GM19023 (cell line): ENCODE measurements at regions not wholly inside any gene's neighbourhood (a gene's known extent, or its start where the extent isn't known, plus 50 kb on each side); places are given as distances from the start of the nearest gene placed in this dataset.

Source experiments
- ATAC-seq: cut with Tn5 transposase; IDR thresholded peaks from one replicate; pipeline ENCODE4 v1.9.1; 2021; ENCODE audit warnings: mild to moderate bottlenecking, moderate library complexity; ENCODE audit not compliant: unreplicated experiment

DNA sequence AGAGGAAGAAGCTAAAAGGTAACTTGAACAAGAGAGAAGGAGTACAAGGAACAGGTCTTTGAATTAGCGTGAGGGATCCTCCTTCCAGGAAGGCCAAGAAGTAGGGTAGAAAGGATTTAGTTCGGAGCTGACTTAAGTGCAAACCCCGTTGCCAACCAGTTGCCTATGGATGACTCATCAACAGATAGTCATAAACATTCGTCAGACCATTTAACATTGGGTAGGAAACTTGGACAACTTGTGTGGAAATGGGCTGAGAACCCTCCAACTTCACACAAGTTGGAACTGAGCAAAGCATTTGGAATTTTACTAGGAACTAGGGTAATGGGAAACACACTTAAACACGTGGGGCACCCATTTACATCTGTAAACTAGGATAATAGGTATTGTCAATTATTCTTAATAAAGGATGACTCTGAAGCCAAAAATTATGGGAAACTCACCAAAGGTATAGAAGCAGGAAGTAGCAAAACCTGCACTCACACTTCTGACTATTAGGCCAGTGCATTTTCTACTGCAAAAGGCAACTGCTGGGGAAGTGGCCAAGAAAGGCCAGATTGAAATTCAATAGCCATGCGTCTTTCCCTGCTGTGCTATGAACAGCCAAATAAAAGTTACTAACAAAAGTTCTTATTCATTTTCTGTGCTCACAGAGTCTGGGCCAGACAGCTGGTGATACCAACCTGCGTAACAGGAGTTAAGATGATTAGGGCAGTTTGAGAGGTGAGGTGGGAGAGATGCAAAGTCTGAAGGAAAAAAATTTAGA is 174.5 kb upstream of the TMC3 start:
- no peak for ATAC-seq

- no peak for ATAC-seq
Measured at GRCh38 chr15:81547521-81548132, 173.6 kb upstream of the TMC3 start.

DNA sequence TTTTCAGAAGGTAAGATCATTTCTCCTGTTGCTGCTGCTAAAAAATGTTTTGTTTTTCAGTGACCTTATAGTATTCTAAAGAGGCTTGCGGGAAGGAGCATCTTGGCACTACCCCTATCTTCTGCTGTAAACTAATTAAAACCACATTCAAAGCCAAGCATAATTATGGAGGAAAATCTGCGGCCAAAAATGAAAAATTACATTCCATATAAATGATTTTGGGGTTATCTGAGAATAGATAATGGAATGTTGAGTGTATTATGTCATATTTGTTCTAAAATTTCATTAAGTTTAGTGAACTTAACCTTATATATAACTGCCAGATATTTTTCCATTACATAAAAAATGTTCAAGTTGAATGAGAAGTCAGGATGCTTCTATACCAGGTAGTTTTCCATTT is 170.4 kb upstream of the TMC3 start:
- ATAC-seq: no peak

DNA sequence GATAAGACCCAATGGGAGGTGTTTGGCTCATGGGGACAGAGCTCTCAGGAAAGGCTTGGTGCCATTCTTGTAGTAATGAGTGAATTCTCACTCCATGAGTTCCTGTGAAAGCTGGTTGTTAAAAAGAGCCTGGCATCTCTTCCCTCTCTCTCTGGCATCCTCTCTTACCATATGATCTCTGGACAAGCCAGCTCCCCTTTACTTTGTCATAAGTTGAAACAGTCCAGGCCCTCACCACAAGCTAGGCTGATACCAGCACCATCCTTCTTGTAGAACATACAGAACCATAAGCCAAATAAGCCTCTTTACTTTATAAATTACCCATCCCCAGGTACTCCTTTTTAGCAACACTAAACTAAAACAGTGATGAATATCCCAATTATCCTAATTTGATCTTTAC is 166.9 kb upstream of the TMC3 start:
- ATAC-seq: no peak

DNA sequence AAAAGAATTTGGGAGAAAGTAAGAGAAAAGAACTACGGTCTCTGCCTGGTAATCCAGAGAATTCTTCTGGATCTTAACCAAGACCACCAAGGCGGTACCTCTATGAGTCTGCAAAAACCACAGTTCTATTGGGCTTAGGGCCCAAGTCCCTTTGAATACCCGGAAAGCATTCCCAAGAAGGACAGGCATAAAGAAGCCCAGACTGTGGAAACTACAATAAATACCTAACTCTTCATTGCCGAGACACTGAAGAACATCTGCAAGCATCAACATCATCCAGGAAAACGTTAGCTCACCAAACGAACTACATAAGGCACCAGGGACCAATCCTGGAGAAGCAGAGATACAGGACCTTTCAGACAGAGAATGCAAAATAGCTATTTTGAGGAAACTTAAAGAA is 162.3 kb upstream of the TMC3 start:
- no peak for ATAC-seq

DNA sequence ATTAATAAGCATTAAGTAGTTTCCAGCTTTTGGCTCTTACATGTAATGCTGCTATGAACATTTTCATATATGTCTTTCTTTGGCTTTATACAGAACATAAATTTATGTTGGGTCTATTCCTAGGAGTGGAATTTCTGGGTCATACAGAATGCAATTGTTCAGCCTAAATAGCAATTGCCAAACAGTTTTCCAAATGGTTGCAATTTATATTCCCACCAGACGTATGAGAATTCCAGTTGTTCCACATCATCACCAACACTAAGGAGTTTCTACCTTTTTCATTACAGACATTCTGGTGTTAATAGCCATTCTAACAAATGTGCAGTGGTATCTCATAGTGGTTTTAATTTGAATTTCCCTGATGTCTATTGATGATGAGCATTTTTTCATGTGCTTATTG is 160.1 kb upstream of the TMC3 start:
- ATAC-seq: no peak

DNA sequence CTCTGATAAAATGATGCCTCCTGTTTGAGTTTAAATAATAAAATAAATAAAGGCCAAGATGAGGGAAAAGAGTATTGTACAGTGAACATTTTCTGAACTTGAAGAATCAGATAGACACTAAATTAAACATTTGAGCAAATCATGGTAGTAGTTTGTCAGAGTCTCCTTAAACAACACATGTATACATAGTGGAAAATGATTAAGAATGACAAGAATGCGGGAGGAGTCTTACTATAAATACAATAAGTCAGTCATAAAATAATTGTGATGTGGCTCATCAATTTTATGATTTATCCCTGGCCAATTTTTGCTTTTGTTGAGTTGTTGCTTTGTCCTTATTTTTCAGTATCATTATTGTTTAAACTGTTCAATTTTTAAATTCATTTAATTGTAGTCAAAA is 158.0 kb upstream of the TMC3 start:
- no peak for ATAC-seq

DNA sequence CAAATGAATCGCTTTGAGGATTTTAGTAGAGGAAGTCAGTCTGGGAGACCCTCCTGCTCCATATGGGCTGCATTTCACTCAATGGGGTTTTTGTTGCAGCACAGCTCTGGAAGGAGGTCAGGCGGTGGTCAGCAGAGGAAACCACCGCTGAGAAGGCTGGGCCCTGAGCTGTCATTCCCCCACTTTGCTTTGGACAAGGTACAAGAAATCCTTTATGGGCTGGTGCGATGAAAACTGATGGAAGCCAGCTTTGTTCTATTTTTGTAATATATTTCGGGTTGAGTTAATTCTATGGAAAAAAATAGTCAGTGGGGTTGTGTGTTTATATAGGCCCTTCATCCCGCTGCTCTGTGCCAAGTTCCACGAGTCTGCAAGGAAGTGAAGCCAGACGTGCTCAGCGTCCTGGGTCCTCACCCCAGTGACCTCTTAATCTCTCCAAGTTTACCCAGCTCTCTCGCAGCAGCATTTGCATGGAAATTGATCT is 157.1 kb upstream of the TMC3 start:
- ATAC-seq: no peak

GRCh38 chr15:81530271-81530691 is 156.3 kb upstream of the TMC3 start:
- ATAC-seq: no peak

DNA sequence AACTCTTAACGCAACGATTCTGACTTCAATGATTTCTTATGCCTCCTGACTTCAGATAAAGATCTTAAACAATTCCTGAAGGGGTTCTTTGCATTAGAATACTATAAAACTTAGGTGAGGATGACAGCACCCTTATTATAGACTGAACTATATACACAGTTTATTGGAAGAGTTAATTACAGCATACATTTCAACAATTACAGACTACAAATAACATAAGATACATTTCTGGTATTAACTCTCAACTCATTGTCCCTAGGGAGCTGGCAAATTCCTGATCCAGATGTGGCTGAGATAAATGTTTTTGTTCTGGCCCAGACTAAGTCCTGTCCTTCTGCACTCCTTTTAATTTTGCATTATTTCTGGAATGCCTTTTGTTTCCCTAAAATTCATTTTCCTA is 155.5 kb upstream of the TMC3 start:
- ATAC-seq: no peak

- no peak for ATAC-seq
Measured at GRCh38 chr15:81526029-81526428, 152.0 kb upstream of the TMC3 start.

DNA sequence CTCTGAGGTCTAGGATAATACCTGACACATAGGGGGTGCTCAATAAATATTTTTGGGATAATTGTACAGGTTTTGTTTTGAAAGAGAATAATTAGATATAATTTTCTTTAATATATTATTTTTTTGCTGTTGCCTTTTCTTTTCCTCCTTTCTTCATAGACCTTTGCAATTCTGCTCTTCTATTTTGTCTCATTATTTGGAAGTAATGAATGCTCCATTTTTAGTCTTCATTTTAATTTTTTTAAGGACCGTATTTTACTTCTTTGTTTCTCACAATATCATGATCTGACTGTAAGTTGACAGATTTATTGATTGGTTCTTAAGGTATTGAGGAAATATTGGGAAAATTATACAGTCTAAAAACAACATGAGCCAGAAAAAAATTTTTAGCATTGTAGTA is 150.5 kb upstream of the TMC3 start:
- ATAC-seq: no peak

GRCh38 chr15:81523867-81524266 is 149.9 kb upstream of the TMC3 start:
- ATAC-seq: no peak

DNA sequence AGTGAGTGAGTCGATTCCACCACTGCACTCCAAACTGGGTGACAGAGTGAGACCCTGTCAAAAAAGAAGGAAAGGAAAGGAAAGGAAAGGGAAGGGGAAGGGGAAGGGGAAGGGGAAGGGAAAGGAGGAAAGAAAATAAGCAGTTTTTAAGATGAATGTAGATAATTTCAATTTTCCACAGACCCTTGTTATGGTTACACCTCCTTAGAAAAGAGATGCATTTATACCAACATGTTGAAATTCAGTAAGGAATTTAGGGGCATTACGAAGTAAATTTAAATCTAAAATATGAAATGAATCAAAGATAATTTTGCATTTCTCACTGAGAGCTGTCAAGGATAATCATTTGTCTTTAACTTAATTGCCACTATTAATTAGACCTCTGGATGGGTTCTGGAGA is 146.5 kb upstream of the TMC3 start:
- ATAC-seq: no peak

GRCh38 chr15:81516461-81516860 is 142.4 kb upstream of the TMC3 start:
- no peak for ATAC-seq

- no peak for ATAC-seq
Measured at GRCh38 chr15:81516012-81516411, 142.0 kb upstream of the TMC3 start.

DNA sequence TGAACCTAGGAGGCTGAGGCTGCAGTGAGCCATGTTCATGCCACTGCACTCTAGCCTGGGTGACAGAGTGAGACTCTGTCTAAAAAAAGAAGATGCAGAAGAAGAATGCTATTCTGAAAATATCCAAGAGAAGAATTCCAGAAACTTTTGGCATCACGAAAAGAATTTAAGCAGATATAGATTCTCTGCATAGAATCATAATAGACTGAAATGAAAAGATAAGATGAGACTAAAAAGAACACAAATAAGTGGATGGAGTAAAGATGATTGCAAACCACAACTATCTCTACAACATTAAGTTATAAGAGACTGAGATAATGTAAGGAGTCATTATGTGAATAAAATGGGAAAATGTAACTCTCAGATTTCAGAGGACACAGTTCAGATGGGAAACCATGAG is 140.7 kb upstream of the TMC3 start:
- no peak for ATAC-seq

DNA sequence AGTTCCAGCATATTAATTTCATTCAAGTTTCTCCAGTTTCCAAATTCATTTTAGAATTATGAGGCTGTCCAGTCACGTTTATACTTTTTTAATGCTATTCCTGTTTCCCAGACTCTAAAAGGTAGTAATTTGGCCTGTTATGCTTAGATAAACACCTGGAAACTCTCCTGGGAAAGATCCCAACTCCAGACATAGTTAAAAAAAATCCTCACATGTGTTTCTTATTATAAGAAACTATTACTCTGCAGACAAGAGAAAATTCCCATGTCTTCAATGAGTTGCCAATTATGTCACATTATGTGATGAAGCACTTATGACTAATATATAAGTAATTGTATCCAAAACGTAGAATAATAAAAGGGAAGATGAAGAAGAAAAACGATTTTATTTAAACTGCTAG is 137.1 kb upstream of the TMC3 start:
- ATAC-seq: no peak

- ATAC-seq: no peak
Measured at GRCh38 chr15:81507831-81508230, 133.8 kb upstream of the TMC3 start.

DNA sequence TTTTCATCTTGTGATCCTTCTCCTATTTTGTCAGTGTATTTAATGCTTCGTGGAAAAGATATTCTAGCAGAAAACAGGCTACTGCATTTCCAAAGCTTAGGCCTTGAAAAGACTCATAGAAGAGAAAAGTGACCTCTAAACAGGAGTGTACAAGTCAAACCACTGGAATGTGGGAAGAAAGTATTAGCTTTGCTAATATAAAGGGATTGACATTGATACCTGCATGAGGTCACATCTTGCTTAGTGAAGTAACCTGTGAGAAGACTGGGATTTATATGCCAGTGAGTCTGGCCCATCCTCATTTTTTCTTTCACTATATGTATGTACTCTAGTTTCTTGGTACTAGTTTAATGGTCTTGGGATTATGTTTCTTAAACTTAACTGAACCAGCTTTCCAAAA is 132.9 kb upstream of the TMC3 start:
- no peak for ATAC-seq

DNA sequence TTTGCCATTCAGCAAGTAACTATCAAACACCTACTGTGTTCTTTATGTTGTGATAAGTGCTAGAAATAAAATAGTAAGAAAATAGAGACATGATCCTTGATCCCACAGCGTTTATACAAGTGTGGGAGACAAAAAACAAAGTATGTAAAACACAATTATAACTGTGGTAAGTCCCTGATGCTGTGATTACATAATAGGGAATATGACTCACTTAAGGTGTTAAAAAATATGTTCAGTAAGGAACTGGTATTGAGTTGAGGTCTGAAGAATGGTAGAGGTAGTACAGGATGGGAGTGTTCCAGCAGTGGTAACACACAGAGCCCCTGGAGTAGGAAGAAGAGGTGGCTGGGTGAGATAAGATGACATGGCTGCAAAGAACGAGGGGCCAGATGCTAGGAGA is 132.1 kb upstream of the TMC3 start:
- ATAC-seq: no peak

GRCh38 chr15:81504170-81504905 is 130.3 kb upstream of the TMC3 start:
- no peak for ATAC-seq
